ENCODE measurements at regions not wholly inside any gene's neighbourhood (a gene's known extent, or its start where the extent isn't known, plus 50 kb on each side); places are given as distances from the start of the nearest gene placed in this dataset.
A peak's percentile ranks its signal among the peaks of the same experiment; 100 is the strongest.

DNA sequence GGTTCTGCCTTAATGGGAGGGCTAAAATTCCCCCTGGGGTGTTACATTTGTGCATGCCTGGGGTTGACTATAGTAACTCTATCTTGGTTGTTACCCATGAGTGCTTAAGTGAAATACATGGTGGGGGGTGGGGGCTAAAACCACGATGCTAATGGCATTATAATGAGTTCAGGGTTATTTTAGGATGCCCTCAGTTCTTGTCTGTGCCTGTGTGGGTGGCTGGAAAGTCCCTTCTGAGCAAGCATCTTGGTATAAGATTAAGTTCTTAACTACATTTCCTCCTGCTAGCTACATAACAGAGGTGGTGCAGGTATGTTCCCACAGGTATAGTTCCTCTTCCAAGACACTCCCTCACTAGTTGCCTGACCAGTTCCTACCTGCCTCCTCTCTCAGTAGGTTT, 822.3 kb downstream of the LRFN5 start:
- Histone ChIP-seq H3K27ac (peak overlapping the region in 3 of 8 donors; percentile 11 to 36 (median 18)), H3K4me1 (peaks cover 0 to 5% (median 0%) of the 10 kb centered on the region in 6 donors), H3K27me3 (replicated peaks in 1 of 7) (no peaks in the 10 kb centered on the region), H3K9me3 (peaks cover 0 to 20% (median 3%) of the 10 kb centered on the region in 8 donors), H3K4me3 (no peak overlapping the region), H3K36me3 (no peaks in the 10 kb centered on the region)
- intact Hi-C loops (cut with DNase I; ENCODE audit: low total_unique reads), result no loop called here
- no peak for TF ChIP-seq POLR2A (IDR thresholded peaks at IDR 0.05)
- TF ChIP-seq, protein P1, sequence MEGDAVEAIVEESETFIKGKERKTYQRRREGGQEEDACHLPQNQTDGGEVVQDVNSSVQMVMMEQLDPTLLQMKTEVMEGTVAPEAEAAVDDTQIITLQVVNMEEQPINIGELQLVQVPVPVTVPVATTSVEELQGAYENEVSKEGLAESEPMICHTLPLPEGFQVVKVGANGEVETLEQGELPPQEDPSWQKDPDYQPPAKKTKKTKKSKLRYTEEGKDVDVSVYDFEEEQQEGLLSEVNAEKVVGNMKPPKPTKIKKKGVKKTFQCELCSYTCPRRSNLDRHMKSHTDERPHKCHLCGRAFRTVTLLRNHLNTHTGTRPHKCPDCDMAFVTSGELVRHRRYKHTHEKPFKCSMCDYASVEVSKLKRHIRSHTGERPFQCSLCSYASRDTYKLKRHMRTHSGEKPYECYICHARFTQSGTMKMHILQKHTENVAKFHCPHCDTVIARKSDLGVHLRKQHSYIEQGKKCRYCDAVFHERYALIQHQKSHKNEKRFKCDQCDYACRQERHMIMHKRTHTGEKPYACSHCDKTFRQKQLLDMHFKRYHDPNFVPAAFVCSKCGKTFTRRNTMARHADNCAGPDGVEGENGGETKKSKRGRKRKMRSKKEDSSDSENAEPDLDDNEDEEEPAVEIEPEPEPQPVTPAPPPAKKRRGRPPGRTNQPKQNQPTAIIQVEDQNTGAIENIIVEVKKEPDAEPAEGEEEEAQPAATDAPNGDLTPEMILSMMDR (IDR thresholded peaks at IDR 0.05 in 8 of 11, conservative IDR thresholded peaks at IDR 0.05 in 3 of 11), result no peak
- TF ChIP-seq POLR2AphosphoS5 (IDR thresholded peaks at IDR 0.05), result no peak
- 6 to 59% (median 17%) methylated on average over 1 of the region's 1 CpG for WGBS, 5 donors
- DNase-seq, result no peak

DNA sequence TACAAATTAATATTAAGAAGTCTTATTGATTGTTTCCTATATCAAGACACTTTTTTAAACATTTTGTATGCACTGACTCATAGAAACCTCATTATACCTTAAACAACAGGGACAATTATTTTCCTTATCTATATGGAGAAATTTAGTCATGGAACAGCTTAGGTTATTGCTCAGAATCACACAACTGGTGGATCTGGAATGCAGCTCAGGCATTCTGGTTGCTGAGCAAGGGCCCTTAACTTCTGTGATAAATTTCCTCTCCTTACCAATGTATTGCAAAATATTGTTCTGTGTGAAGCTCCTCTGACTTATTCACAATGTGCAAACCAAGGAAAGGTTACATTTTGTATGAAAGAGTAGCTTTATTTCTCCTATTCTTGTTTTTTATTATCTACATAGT, 817.8 kb downstream of the LRFN5 start:
- H3K36me3 ChIP-seq, result no peaks in the 10 kb centered on the region
- intact Hi-C loops (cut with DNase I; ENCODE audit: low total_unique reads), result no loop called here
- H3K27me3 ChIP-seq (replicated peaks in 1 of 7), result no peaks in the 10 kb centered on the region
- H3K9me3 ChIP-seq, result no peaks in the 10 kb centered on the region
- no peak overlapping the region for H3K27ac ChIP-seq
- H3K4me1 ChIP-seq, result peaks cover 0 to 5% (median 0%) of the 10 kb centered on the region in 6 donors
- H3K4me3 ChIP-seq, result no peak overlapping the region
- no peak for DNase-seq
- TF ChIP-seq, protein P1 (IDR thresholded peaks at IDR 0.05 in 8 of 11, conservative IDR thresholded peaks at IDR 0.05 in 3 of 11), result no peak
- no peak for TF ChIP-seq POLR2AphosphoS5 (IDR thresholded peaks at IDR 0.05)
- TF ChIP-seq POLR2A (IDR thresholded peaks at IDR 0.05), result no peak

DNA sequence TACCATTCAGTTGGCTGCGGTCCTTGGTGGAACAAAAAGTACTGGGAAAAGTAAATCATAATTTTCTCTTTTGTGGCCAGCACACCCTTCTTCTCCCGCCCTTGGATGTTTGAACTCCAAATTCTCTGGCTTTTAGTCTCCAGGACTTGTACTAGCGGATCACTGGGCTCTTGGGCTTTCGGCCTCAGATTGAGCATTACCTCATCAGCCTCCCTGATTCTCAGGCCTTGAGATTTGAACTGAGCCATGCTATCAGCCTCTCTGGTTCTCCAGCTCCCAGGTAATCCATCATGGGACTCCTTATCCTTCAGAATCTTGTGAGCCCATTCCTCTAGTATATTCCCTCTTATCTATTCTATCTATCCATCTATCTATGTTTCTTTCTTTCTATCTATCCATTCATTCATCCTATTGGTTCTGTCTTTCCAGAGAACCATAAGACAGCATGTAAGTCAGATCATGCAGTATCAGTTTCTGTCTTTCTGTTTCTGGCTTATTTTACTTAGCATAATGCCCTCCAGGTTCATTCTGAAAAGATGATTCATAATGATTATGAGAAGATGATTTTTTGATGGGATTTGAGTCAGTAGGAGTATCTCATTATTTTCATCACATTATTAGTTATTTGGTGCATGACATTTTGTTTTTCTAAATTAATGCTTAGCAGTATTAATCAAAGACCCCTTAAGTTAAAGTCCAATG, 814.9 kb downstream of the LRFN5 start:
- intact Hi-C loops (cut with DNase I; ENCODE audit: low total_unique reads), result no loop called here
- no peaks in the 10 kb centered on the region for H3K4me1 ChIP-seq
- DNase-seq, result no peak
- TF ChIP-seq POLR2A (IDR thresholded peaks at IDR 0.05), result no peak
- TF ChIP-seq, protein P1 (IDR thresholded peaks at IDR 0.05 in 8 of 11, conservative IDR thresholded peaks at IDR 0.05 in 3 of 11), result no peak
- TF ChIP-seq POLR2AphosphoS5 (IDR thresholded peaks at IDR 0.05), result no peak
- H3K9me3 ChIP-seq, result no peaks in the 10 kb centered on the region
- no peak overlapping the region for H3K27ac ChIP-seq
- no peaks in the 10 kb centered on the region for H3K36me3 ChIP-seq
- H3K4me3 ChIP-seq, result no peak overlapping the region
- WGBS, 5 donors, result 85 to 92% (median 87%) methylated on average over 4 of the region's 4 CpGs
- no peaks in the 10 kb centered on the region for H3K27me3 ChIP-seq (replicated peaks in 1 of 7)

DNA sequence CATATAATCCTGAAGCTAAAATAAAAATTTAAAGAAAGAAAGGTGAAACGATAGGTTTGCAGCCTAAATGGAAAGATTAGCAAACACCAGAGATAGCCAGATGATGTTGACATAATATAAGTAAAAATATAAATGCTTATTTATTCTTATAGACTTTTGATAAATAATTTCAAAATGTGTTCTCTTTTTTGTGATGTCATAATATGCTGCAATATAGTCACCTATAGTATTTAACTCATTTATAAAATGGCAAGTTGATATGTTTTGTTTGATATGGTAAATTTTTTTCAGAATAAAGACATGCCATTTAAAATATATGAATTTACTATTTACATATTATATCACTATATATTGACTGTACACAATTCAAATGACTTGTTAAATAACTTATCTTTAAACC, 813.4 kb downstream of the LRFN5 start:
- Histone ChIP-seq H3K27me3 (replicated peaks in 1 of 7) (no peaks in the 10 kb centered on the region), H3K4me1 (no peaks in the 10 kb centered on the region), H3K4me3 (no peak overlapping the region), H3K9me3 (no peaks in the 10 kb centered on the region), H3K36me3 (no peaks in the 10 kb centered on the region), H3K27ac (no peak overlapping the region)
- intact Hi-C loops (cut with DNase I; ENCODE audit: low total_unique reads), result no loop called here
- 81 to 96% (median 92%) methylated on average over 1 of the region's 1 CpG for WGBS, 5 donors
- DNase-seq, result no peak
- TF ChIP-seq POLR2AphosphoS5 (IDR thresholded peaks at IDR 0.05) (no peak), POLR2A (IDR thresholded peaks at IDR 0.05) (no peak)
- TF ChIP-seq, protein P1 (IDR thresholded peaks at IDR 0.05 in 8 of 11, conservative IDR thresholded peaks at IDR 0.05 in 3 of 11), result no peak

Measured in spleen (tissue), 11 donors.